Stimulated activated CD8-positive, alpha-beta memory T cell treated with anti-CD3 and anti-CD28 coated beads, Interleukin-4, amount 100 ng/mL, for 1 hour (primary cell): ENCODE measurements at regions not wholly inside any gene's neighbourhood (a gene's known extent, or its start where the extent isn't known, plus 50 kb on each side); places are given as distances from the start of the nearest gene placed in this dataset.
"Not testable (repeated sequence)": the region's sequence is repeated elsewhere in the genome, so short reads cannot be mapped to it uniquely, and the experiment has no call there.

Experiments
- DNase-seq, 2 donors: peaks; one replicate each; pipeline ENCODE4 v3.0.0-alpha.2; 2020; ENCODE audit warnings: low read depth in 2 of 2, low spot score in 1 of 2

DNA sequence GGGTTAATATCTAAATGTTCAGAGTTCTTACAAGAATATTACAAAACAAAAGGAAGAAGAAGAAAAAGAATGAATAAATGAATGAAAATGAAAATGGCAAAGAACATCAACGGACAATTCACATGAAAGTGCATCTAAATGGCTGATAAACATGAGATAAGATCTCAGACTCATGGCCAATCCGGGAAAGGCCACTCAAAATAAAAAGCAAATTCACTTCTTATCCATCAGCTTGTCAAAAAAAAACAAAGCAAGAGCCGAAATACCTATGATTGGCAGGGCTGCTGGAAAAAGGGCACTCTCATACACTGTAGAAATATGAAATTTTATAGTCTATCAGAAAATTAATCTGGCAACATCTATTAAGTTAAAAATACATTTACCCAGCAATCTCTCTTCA is 103.6 kb upstream of the EDEM3 start:
- no peak for DNase-seq

DNA sequence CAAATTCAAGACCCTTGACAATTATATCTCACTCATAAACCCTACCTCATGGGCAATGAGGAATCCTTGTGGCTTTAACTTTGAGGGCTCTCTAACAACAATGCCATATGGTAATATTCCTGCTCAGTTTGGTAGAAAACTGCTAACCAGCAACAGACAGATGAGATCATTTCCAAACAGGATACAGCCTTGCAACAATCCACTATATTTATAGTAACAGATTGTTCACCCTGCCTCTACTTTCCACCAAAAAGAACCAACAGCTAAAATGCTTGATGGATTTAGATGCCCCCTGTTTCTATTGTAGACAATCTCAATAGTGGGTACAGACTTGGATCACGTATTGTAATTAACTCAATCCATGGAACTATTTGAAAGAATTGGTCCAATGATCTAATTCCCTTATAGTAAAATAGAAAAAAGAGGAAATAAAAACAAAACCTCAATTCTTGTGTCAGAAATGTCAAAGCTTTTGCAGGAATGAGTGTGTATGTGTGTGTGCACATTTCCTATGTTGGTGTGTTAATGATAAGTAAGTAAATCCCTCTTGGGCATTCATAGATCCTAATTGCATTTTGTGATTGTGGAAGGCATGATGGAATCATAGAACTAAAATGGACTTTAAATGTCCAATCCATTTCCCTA is 100.0 kb upstream of the EDEM3 start:
- DNase-seq = no peak

DNA sequence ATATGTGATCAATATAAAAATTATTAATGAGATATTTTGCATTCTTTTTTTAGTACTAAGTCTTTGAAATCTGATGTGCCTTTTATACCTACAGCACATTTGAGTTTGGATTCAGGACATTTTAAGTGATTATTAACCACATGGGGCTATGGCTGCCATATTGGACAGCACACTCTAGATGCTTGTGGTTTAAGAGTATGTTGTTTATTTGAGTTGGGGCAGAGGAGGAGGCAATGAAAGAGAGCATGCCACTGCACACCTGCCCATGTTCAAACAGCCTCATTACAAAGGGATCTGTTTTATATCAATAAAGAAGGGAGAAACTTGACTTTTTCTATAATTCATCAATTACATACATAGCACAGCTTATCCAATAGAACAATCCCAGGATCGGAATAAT is 99.4 kb upstream of the EDEM3 start:
- no peak for DNase-seq

DNA sequence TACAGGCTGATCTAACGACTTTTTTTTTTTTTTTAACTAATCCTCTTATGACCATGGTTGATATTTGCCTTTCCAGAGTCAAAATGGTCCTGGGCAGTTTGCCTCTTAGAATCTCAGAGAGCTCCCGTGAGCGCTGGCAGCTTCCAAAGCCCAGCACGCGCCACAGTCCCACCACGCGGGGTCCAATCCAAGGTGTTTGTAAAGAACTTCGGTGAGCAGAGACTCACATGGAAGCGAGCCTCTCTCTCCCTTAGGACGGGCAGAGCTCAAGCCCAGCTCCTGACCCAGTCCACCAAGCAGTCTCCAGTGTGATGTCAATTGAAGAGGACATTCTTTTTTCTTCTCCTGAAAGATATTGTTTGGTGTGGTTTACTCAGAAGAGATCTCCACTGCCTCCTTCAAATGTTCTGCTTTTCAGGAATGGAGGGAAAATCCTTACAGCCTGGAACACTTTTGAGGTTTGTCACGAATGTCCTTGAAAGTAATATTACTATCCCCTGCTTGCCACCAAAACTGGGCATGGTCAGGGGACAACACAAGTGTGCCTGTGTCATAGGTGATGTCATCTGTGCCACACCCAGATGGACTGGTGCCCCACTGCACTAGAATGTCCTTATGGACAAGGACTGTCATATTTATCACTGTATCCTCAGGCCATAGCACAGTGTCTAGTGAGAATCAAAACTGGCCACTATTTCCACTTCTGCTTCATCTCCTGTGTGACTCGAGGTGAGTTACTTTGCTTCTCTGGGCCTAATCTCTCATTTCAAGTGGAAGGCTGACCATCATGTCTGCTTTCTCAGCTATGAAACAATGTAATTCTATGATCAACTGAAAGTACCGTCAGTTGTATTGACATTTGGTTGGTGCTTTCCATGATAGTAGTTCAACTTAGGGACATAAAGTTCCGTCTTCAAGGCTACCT is 97.4 kb upstream of the EDEM3 start:
- DNase-seq = no peak

DNA sequence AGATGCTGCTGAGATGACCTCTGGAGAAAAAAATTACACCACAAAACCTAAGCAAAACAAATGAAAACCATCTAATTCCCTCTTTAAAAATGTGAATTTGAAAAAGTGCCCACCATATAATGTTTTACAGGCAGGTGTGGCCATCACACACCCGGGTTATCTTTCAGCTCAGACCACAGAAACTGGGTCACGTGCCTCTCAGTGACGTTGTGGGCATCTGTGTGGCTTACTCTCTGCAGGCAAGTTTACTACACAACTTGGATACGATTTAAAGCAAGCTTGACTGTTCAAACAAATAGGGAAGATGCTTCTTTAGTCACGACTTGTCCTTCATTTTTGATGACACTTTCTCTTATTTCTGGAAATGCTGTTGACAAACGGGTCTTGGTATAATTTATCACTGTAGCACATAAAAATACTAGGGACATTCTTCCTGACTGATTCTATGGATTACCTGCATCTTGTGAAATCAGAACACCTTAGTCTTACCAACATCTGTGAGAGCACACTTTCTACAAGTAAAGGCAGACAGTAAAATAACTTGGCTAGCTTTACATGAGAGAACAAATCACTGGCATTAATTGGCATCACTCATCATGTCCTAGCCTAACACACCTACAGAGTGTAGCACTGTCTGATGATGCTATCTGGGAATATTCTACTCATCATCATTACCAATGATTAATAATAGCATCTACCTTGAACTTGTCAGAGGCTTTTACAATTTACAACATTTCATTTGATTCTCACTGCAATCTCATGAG is 89.3 kb upstream of the EDEM3 start:
- peak; percentile 32 to 46 for DNase-seq

DNA sequence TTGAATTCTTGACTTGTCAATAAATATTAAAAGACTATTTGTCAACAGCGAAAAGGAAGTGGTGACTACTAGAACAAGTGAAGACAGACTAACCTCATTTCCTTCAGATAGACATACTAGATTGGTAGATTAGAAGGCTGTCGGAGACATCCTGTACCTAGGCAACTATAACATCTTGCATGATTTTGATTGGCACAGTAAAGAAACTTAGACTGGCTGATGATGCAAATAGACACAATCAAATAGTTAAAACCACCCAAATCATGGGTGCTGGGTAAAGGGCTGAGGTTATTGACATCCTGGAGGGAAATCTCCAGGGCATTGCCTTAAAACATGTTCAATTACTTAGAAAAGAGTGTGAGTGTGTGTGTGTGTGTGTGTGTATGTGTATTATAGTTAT is 85.9 kb upstream of the EDEM3 start:
- no peak for DNase-seq

DNA sequence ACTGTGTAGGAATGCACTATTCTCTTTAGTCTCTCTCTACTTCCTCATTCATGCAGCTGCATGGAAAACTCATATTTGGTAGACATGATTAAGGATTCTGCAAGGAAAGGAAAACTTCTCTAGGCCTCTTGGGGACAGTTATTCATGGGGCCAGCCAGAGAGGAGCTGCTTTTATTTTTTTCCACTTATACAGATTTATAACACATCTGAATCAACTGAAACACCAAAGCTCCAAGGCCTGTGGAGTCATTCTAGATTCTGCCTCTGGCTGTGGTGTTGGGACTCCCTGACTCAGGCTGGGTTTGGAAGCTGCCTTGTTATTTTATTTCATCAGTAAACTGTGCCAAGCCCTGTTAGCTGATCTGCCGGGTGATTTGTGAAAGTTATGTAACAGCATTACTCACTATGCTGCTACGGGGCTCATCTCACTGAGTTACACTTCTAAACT is 83.9 kb upstream of the EDEM3 start:
- DNase-seq = no peak

DNA sequence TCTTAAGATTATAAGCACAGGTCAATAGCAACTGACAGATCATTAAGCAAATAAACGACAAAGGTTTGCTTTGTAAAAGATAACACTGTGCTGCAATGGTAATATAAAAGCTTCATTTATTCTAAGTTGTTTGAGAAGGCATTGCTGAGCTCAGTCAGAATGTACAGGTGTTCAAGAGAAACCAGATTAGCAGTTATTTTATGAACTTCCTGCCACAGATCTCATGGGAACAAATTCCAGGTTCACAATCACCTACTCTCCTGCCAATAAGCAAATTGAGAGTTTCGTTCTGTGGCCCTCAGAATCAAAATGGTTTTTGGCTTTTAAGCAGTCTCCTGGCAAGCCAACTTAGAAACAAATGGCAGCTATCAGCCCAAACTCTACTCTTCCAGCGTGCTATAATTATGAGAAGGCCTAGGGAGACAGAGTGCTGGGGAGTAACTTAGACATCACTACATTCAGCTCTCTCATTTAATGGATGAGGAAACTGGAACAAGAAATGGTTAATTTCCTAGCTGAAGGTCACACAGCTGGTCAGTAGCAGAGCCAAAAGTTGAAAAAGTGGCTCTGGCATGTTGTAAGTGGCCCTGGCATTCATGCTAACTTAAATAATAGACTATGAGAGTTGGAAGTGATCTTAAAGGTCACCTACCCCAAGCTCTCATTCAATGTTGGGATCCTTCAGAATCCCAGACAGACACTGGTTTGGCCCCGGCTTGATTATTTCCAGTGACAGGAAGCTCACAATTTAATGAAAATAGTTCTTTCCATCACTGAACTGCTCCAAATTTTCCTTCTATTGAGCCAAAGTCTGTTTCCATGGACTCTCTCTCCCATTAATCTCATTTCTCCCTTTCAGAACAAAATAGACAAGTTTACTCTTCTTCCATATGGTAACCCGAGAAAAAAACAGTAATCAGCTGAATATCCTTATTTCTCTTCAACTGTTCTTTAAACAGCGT is 82.6 kb upstream of the EDEM3 start:
- DNase-seq = no peak

DNA sequence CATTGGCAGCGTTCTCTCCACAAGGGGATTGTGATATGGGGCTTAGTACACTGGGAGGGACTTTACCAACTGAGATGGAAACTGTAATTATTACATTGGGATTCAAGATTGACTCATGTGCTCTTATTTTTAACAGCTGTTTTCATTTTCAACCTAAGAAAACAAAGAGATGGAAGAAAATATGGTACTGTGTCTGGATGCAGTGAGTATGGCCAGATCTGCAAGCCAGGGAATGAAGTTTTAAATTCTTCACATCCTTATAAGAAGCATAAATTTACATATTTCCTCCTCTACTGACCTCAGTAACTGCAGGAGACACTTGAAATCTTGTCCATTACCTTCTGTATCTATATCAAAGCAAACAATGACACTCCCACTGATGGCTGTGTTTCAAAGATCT is 81.5 kb upstream of the EDEM3 start:
- no peak for DNase-seq

DNA sequence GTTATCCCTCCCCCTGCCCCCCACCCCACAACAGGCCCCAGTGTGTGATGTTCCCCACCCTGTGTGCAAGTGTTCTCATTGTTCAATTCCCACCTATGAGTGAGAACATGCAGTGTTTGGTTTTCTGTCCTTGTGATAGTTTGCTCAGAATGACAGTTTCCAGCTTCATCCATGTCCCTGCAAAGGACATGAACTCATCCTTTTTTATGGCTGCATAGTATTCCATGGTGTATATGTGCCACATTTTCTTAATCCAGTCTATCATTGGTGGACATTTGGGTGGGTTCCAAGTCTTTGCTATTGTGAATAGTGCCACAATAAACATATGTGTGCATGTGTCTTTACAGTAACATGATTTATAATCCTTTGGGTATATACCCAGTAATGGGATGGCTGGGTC is 79.3 kb upstream of the EDEM3 start:
- not testable (repeated sequence) for DNase-seq

DNA sequence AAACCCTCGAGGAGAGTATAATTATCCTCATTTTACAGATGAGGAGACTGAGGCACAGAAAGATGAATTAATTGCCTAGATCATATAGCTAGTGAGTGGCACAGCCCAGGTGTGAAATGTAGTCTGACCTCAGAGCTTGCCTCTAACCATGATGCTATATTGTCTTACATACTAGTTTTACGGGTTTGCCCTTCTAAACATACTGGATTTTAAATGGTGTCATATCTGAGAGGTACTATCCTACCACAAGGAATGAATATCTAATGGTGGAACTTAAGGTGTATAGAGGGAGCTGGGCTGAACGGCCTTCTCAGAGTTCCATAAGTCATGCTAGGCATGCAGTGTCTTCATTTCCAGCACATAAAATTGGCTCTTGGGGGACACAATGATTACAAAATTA is 77.9 kb upstream of the EDEM3 start:
- no peak for DNase-seq

DNA sequence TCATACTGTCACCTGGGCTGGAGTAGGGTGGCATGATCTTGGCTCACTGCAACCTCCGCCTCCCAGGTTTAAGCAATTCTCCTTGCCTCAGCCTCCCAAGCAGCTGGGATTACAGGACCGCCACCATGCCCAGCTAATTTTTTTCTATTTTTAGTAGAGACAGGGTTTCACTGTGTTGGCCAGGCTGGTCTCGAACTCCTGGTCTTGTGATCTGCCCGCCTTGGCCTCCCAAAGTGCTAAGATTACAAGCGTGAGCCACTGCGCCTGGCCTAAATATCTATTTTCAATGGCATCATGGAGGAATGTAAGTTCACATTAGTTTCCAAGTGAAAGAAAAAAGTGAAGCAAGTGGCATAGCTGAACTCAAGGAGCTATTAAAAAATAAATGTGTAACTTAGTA is 74.8 kb upstream of the EDEM3 start:
- not testable (repeated sequence) for DNase-seq

DNA sequence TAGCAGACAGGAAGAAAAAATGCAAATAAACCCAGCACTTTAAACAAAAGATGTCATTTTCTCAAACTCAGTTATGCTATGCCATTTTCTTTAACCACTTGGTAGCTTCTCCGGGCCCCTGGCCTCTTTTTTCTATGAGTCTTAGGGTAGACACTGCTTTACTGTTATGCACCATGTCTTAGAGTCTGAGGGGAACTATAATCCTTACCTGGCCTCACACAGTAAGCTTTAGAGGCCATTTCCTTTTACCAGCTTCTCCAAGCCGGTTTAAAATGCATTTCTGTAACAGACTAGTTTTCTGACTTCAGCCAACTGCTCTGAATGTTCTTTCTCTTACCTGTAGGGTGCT is 73.7 kb upstream of the EDEM3 start:
- DNase-seq = no peak

DNA sequence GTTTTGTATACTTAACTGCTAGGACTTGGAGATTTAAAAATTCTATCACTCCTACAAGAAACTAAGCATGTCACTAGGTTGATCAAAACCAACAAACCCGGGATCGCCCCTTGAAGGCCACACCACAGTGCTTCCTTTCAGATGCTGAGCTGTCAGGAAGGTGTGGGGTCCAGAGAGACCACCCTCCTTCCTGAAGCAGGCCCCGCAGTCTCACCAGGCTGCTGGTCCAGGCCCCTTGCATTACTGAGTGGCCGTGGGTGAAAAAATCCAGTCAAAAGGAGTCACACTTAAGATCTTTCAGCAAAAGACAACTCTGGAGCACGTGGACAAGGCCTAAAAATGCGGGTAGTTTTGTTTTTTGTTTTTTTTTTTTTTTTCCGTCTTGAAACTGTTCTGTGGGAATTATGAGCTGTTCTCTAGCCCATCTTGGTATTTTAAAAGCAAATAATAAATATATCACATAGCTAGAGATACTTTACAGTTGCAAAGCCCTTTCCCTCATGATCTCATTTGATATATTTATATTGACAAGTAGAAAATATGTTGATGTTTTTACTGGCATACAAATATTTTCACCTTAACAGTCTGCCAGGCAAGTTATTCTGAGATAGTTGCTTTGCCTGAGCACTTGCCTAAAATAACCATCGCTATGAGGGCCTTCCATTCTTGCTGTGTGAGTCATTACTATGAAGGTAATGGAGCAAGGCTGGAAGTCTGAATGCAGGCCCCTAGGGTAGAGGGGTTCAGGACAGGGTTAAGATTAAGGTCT is 73.1 kb upstream of the EDEM3 start:
- DNase-seq = no peak

DNA sequence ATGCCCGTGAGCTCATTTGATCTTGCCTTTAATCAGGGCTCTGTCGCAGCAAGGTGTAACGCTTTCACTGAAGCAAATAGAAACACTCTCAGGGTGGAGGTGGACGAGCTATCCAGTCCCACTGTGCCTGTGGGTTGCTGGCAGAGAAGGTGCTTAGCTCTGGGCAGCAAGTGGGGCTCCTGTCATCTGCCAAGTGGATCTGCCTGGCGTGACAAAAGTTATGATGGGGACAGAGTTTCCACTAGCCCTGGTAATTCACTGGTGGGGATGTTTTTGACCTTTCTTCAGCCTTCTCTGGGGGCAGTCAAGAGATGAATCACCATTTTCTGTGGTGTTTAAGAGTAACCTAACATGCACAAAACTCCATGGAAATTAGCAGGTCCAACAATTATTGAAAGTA is 71.3 kb upstream of the EDEM3 start:
- no peak for DNase-seq

DNA sequence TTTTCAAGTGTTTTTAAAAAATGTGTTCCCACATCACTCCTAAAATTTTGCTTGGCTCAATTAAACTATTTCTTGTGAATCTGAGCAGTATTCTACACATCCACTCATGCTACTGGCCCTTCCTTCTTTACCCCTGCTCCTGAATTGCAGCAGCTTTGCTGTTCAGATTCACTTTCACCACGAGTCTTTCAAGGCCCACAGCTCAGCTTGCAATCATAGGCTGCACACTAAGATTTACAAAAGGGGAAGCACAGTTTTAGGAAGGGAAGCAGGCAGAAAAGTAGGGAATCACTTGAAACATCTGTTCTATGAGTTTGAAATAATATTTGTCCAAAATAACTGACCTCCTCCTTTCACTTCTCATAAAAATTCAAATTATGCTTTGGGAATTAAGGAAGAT is 70.9 kb upstream of the EDEM3 start:
- DNase-seq = no peak

DNA sequence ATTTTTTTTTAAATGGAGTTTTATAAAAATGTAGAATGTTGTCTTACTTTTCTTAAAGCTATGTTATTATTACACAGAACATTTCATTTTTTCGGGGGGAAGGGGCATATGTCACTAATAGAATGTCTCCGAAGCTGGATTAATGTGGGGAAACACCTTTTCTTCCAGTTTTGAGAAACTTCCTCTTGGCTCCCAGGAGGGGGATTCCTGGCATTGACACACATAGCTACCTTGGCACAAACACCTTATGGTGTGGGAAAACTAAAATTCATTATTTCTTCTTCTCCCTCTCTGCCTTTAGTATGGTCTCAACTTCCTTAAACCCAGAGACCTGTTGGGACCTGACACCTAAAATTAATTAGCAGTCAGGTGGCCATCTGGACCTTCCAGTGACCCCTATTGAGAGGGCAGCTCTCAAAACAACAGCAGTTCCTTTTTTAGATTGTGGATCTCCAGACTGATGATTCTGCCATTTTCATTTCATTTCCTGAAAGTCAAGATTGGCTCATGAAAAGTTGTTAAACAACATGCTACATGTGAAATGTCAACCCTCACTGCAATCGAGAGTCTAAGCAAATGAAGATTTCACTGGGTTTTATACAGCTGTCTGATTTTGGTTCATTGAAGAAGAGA is 70.1 kb upstream of the EDEM3 start:
- no peak for DNase-seq

DNA sequence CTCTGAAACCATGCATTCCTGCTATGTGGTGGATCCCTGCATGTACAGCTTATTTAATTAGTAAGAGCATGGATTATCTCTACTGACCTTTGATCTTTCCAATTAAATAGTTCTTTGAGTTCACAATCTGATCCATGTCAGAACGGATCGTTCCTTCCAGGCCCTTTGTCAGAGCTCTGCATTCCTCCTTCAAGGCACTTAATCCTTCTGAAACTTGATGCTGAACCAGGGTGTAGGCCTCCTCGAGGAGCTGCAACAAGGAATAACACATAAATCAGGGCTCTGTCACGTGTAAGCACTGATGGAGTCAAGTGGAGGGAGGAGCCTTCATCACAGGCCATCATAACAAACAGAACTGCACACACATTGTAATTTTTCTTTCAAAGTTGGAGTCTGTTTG is 68.4 kb upstream of the EDEM3 start:
- no peak for DNase-seq

DNA sequence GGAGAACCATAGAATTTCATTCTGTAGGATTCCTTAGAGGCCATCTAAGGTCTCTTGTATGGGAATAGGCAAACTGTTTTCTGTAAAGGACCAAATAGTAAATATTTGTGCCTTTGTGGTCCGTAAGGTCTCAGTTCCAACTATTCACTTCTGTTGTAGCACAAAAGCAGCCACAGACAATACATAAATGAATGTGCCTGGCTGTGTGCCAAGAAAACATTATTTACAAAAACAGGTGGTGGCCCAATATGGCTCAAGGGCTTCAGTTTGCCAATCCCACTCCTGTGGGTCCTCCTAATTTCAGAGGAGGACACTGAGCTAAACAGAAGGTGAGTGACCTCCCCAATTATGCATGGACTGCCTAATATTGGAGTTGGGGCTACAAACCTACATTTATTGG is 67.6 kb upstream of the EDEM3 start:
- no peak for DNase-seq

DNA sequence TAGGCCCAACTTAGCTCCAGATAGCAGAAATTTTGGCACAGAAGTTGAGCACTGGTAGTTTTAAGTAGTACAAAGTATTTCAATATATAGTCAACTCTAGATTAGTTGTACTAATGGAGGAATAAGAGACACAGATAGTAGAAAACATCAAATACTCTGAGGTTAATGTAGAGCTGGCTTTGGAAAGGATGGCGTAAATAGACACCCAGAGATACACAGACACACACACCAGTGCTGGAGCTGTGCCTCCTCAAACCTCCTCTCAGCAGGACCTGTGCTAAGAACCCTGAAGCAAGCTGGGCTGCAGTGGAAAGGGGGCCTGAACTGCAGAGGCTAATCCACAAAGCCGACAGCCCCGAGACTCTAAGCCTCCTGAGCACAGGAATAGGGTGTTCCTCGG is 67.0 kb upstream of the EDEM3 start:
- DNase-seq = no peak
